ENCODE measurements at regions not wholly inside any gene's neighbourhood (a gene's known extent, or its start where the extent isn't known, plus 50 kb on each side); places are given as distances from the start of the nearest gene placed in this dataset.

- no peak for DNase-seq
Observed at GRCh38 chr6:12423832-12424231, 133.7 kb downstream of the EDN1 start.

DNA sequence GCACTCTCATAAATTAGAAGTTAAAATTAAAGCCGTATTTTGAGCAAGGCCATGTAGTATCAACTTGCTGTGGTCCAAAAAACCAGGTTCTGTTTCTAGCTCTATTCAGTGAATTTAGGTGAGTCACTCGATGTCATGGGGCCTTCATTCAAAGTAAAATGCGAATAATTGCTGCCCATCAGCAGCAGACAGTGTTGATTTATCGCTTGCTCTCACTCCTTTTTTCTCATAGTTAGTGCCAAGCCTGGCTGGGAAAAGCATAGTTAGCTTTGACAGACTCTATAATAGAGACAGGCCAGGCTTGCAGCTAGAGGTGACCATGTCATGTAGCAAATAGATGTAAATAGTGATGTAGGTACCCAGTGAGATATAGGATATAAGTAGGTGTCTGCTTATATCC lies 136.0 kb downstream of the EDN1 start:
- no peak for DNase-seq

DNA sequence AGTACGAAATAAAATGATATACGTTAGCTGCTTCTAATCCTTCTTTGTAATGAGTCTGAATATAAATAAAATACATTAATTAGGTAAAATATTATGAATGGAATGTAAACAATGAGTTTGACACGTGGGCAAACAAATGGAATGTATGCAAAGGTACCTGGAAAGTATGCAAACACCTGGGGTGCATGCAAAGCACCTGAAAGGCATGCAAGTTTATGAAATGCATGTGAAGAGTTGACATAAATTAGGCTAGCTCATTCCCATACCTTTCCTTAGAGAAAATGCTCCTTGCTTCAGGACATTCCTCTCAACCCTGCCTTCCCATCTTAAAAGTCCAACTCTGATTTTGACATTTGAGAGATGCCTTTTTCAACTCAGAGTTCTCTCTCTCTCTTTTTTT lies 140.9 kb downstream of the EDN1 start:
- no peak for DNase-seq

- no peak for DNase-seq
Observed at GRCh38 chr6:12436224-12436623, 146.1 kb downstream of the EDN1 start.

GRCh38 chr6:12436683-12437082 lies 146.5 kb downstream of the EDN1 start:
- no peak for DNase-seq

DNA sequence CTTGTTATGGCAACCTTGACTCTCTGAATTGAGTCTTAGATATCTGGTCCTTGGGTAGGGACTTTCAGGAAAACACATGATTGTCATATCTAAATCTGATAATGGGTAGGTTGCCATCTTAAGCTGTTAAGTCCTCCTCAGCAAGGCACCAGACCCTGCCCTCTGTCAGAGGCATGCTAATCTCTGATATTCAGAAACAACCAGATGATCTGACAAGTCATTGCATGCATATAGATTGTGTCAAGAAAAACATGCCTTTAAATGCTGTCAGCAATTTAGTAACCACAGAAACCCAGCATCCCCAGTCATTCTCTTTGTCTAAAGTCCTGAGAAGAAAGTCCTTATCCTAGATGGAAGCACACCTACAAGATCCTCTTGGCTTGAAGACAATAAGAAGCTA lies 149.1 kb downstream of the EDN1 start:
- DNase-seq: no peak

- DNase-seq: no peak
Observed at GRCh38 chr6:12440981-12441380, 150.8 kb downstream of the EDN1 start.

- DNase-seq: no peak
Observed at GRCh38 chr6:12442455-12442854, 152.3 kb downstream of the EDN1 start.

DNA sequence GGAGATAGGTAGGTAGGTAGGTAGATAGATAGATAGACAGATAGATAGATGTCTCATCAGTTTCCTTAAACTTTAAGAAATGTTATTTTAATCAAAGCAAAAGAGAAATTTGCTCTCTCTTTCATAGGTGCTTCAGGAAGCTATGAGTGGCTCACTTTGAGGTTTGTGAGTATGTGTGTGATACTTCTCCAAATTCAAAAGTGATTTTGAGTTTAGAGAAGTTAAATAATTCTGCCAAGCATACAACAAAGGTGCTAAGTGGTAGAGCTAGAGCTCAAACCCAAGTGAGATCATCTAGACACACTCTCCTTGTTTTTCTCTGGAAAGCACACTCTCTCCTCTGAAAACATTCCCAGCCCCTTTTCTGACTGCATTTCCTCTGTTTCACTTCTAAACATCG lies 156.2 kb downstream of the EDN1 start:
- DNase-seq: no peak

DNA sequence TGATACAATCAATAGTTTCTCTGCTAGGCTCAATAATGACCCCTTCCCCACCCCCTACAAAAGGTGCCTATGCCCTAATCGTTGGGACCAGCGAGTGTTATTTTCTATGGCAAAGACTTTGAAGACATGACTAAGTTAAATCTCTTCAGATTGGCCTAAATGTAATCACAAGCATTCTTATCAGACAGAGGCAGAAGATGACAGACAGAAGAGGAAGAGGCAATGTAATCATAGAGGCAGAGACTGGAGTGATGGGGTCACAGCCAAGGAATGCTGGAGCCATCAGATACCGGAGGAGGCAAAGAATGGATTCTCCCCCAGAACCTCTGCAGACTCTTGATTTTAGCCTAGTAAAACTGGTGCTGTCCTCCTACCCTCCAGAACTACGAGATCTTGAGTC lies 159.3 kb downstream of the EDN1 start:
- no peak for DNase-seq

DNA sequence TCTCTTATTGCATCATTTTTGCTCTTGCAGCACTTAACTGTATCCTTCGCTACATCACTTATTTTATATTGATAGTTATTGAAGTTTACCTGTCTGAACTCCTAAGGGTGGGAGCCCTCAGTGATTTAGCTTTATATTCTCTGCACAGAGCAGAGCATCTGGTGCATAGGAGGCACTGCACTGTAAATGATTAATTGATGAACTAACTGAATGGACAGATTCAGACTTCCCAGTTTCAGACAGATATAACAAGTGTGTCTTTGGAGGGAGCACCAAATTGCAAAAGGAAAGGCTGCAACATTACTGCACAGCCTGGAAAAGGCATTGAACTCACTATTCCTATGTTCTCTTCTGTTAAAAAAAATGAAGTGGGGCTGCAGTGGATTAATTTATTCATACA lies 160.3 kb downstream of the EDN1 start:
- DNase-seq: no peak

GRCh38 chr6:12456343-12456742 lies 166.2 kb downstream of the EDN1 start:
- no peak for DNase-seq

GRCh38 chr6:12457094-12457493 lies 166.9 kb downstream of the EDN1 start:
- DNase-seq: no peak

GRCh38 chr6:12458558-12458957 lies 168.4 kb downstream of the EDN1 start:
- no peak for DNase-seq

DNA sequence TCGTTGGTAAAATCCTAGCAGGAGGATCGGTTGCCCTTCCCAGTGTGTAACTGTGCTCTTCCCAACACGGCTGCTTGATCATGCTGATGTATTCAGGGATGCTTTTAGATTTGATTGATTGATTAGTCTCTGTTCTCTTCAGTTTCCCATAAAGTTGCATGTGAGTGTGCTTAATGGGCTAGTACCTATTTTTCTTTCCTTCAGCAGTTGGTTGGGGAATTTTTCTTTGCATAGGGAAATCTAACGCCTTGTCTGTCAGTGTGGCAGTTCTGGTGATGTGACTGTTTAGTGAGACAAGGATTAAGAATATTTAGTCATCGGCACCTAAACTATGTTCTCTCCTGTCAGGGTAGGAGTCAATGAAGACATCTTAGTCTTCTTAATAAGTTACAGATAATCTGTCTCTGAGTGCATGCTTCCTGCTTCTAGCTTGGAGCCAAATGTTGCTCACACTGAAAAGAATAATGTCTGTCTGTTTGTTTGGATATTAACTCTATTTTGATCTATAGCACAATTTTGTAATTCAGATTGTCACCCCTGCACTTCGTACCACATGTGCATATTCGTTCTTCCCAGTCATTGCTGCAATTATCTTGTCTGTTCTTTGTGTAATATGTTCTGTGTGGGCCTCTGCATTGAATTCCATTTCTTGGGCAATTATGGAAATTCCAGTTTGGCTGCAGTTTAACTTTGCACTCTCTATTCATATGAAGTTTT lies 169.9 kb downstream of the EDN1 start:
- no peak for DNase-seq

GRCh38 chr6:12467706-12468670 lies 177.8 kb downstream of the EDN1 start:
- no peak for DNase-seq

GRCh38 chr6:12472601-12473038 lies 182.5 kb downstream of the EDN1 start:
- DNase-seq: no peak

DNA sequence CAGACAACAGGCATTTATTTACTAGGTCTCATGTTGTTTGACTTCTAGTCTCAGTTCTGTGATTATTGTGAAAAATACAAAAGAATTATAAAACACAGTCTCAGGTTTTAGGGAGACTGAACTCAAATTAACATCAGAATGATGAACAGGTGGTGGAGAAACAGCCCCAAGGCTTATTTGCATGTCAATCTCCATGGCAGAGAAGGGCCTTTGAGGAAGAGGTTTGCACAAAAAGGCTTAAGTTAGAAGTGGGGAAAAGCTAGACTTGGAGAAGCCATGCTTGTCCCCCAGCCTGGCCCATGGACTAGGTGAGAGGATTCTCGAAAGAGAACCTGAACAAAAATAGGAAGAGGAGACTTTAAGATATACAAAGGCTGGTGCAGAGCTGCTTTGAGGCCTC lies 183.3 kb downstream of the EDN1 start:
- DNase-seq: no peak

DNA sequence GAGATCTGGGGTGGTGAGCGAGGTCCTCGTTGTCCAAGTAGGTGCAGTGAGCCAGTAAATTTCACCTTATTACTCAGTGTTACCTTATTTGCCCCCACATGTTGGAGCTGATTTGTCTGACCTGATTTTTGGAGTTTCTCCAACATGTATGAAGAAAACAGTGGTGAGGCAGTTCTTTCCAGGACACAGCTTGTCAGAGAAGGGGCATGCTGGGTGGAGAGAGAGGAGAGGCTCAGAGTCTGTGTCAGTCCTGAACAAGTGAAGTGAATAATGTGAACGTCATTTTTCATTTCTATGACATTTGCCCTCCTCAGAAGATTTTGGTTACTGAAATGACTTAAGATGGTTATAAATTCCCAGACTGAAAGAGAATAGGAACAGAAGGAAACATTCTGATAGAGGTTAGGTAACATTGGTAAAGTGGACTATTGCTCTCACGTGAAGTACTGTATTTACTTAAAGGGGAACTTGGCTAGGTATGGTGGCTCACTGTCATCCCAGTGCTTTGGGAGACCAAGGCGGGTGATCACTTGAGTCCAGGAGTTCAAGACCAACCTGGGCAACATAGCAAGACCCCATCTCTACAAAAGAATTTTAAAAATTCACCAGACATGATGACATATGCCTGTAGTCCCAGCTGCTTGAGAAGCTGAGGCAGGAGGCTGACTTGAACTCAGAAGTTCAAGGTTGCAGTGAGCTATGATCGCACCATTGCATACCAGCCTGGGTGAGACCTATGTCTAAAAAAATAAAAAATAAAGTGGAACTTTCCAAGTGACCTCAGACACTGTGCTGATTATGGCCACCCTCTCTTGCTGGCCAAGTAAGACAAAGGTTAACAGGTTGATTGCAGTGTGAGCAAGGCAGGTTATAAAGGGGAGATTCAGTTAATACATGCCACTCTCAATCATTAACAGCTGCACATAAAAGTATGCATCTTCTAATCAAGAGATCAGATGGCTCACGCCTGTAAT lies 184.3 kb downstream of the EDN1 start:
- DNase-seq: no peak

- no peak for DNase-seq
Observed at GRCh38 chr6:12476484-12476883, 186.3 kb downstream of the EDN1 start.

DNA sequence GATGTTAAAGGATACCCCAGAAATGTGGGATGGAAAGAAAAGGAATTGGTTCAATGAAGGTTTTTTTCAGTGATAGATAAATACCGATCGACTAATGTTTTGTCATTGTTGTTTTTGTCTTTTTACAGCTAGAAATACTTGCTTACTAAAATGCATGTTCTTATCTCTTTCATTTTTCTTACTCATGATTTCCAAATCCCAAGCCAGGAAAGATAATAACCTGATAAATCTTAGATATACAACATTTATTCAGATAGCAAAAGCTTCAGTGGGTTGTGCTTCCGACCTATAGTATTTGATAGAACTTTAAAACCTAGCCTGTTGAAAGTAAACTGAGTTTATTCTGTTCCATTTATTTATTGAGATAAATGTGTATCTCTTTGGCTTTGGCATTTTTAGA lies 187.5 kb downstream of the EDN1 start:
- DNase-seq: no peak

DNA sequence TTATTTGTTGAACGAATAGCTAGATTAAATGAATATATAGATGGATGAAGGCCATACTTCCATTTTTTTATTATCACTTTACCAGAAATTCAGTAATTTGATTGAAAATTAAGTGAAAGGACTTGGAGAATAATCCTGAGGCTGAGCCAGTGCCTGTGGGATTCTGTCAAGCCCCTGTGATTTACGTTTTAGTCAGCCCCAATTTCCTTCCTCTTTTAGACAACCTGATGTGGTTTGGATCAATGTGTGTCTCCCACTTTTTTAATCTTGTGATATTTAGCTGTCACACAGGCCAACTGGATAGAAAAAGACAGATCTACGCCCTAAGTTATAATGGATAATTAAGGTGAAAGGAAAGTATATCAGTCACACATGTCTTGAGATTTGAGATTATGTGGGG lies 188.8 kb downstream of the EDN1 start:
- DNase-seq: no peak

- DNase-seq: no peak
Observed at GRCh38 chr6:12479451-12479850, 189.3 kb downstream of the EDN1 start.
